AG04449 (cell line): ENCODE measurements at regions not wholly inside any gene's neighbourhood (a gene's known extent, or its start where the extent isn't known, plus 50 kb on each side); places are given as distances from the start of the nearest gene placed in this dataset.

Source experiments
- CTCF ChIA-PET: fragments of 350-600 bp; formaldehyde crosslinking; extraction: SDS; loops from one replicate; lab custom pipeline; 2021; ENCODE audit warnings: antibody characterized with exemption; lab: Yijun Ruan, JAX
- POLR2A ChIA-PET: fragments of 400-600, 350-600 bp; formaldehyde crosslinking; extraction: SDS; loops from one replicate; lab custom pipeline; 2020; ENCODE audit warnings: antibody characterized with exemption, inconsistent platforms; lab: Yijun Ruan, JAX
- DNase-seq: peaks from one replicate; pipeline ENCODE4 v3.0.0-alpha.2; 2010; ENCODE audit warnings: low read depth, low spot score
- H3K4me3 ChIP-seq: 2 replicates; pipeline ENCODE4 v1.5.1; 2011; ENCODE audit warnings: low read depth, mild to moderate bottlenecking, control low read depth, low read length
- TF ChIP-seq, protein P1 (sequence below): IDR thresholded peaks from one replicate; pipeline ENCODE4 v1.5.1; 2011; ENCODE audit warnings: mild to moderate bottlenecking, moderate library complexity, low read length, control low read depth, inconsistent platforms; ENCODE audit not compliant: insufficient read depth; ENCODE audit errors: missing control alignments

DNA sequence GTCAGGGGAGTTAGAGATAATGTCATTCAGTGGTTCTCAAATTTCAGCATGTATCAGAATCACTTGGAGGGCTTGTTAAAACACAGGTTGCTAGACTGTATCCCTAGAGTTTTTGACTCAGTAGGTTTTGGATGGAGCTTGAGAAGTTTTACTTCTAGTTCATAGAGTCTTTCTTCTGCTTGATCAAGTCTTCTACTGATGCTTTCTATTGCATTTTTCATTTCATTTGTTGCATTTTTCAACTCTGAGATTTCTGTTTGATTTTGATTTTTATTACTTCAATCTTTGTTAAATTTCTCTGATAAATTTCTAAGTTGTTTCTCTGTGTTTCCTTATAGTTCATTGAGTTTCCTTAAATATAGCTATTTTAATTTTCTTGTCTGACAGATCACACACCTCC is 361.4 kb downstream of the RAPGEF2 start:
- TF ChIP-seq, protein P1, sequence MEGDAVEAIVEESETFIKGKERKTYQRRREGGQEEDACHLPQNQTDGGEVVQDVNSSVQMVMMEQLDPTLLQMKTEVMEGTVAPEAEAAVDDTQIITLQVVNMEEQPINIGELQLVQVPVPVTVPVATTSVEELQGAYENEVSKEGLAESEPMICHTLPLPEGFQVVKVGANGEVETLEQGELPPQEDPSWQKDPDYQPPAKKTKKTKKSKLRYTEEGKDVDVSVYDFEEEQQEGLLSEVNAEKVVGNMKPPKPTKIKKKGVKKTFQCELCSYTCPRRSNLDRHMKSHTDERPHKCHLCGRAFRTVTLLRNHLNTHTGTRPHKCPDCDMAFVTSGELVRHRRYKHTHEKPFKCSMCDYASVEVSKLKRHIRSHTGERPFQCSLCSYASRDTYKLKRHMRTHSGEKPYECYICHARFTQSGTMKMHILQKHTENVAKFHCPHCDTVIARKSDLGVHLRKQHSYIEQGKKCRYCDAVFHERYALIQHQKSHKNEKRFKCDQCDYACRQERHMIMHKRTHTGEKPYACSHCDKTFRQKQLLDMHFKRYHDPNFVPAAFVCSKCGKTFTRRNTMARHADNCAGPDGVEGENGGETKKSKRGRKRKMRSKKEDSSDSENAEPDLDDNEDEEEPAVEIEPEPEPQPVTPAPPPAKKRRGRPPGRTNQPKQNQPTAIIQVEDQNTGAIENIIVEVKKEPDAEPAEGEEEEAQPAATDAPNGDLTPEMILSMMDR, result no peak
- H3K4me3 ChIP-seq, result no peak overlapping the region
- POLR2A ChIA-PET, result no interaction called here
- DNase-seq, result no peak
- CTCF ChIA-PET, result interaction anchor here (1.5 to 2.7 kb wide), 2 partner anchors 9 to 17 kb away, joined by 4 to 16 read pairs; no protein-coding TSS in a partner anchor

DNA sequence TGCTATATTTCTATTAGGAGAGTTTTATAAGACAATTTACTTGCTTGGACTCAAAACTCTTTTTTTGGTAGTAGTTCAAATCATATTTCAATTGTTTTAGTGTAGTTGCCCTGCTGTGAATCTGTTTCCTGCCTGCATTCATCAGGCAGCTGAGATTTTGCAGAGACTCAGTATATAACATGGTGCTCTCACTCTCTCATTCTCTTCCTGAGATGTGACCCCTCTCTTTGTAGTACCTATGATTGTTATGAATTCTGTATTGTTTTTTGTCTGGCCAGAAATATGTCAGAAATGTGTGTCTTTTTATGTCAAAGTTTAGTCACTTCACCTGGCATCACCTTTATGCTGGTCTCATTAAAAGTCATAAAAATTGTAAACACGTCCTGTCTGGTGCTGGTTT is 374.0 kb downstream of the RAPGEF2 start:
- ChIA-PET POLR2A (no interaction called here), CTCF (no interaction called here)
- no peak overlapping the region for H3K4me3 ChIP-seq
- TF ChIP-seq, protein P1, result no peak
- DNase-seq, result no peak

DNA sequence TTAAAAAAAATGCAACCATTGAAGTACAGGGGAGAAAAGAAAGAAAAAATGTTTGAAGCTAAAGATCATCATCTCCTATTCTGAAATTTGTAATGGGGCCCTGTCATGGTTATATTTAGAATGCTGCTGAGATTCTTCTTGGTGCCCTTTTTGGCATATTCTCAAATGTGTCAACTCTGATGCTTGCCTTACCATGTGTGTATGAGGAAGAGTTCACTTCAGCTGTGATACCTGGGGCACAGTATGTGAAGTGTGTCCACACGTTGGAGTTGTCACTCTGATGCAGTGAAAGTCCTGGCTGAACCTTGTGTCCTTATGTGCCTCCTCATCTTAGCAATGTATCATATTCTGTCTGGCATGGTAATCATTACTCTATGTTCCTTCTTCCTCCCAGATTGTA is 377.9 kb downstream of the RAPGEF2 start:
- ChIA-PET POLR2A (no interaction called here), CTCF (no interaction called here)
- TF ChIP-seq, protein P1, result no peak
- DNase-seq, result no peak
- no peak overlapping the region for H3K4me3 ChIP-seq

DNA sequence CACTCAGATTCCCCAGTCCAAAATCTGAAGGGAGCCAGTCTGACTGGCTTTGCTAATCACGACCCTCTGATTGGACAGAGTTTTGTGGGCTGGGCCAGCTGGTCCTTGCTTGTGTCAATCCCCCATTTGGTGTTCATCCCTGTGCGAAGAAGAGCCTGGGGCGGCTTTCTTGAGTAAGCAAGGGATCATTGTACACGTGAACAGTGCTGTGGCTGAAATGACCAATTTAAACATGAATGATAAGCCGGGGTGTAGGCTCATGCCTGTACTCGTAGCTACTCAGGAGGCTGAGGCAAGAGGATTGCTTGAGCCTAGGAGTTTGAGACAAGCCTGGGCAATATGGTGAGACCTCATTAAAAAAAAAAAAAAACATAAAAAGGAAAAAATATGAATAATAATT is 379.1 kb downstream of the RAPGEF2 start:
- no peak for DNase-seq
- POLR2A ChIA-PET, result no interaction called here
- CTCF ChIA-PET, result no interaction called here
- no peak overlapping the region for H3K4me3 ChIP-seq
- TF ChIP-seq, protein P1, result no peak

DNA sequence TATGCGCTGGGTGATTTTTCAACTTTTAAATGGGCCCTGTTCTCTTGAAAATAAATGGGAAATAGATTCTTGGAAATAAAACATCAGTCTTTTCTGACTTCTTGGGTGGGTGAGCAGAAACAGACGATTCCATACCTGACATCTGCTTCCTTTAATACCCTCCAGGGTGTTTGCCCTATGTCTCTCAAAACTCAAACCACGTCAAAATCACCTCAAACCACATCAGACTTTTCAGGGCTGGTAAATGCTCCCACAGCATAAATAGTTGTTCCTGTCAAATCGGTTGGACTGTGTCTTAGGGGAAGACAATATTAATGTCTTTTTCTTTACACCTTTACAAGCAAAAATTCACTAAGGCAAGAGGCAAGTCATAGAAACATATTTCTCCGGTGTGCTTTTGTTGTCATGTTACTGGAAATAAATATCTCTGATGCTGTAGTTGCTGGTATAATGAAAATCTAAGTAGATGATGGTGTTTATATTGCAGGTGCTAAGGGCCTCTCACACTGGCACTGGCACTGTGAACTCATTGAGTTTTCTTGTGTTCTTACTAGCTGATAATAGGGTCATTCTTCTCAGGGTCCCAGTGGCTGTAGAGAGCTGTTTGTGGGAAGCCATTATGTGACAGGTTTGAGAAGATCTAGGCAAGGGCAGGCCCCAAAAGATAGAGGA is 380.4 kb downstream of the RAPGEF2 start:
- H3K4me3 ChIP-seq, result no peak overlapping the region
- POLR2A ChIA-PET, result no interaction called here
- no peak for DNase-seq
- TF ChIP-seq, protein P1, result no peak
- CTCF ChIA-PET, result no interaction called here

DNA sequence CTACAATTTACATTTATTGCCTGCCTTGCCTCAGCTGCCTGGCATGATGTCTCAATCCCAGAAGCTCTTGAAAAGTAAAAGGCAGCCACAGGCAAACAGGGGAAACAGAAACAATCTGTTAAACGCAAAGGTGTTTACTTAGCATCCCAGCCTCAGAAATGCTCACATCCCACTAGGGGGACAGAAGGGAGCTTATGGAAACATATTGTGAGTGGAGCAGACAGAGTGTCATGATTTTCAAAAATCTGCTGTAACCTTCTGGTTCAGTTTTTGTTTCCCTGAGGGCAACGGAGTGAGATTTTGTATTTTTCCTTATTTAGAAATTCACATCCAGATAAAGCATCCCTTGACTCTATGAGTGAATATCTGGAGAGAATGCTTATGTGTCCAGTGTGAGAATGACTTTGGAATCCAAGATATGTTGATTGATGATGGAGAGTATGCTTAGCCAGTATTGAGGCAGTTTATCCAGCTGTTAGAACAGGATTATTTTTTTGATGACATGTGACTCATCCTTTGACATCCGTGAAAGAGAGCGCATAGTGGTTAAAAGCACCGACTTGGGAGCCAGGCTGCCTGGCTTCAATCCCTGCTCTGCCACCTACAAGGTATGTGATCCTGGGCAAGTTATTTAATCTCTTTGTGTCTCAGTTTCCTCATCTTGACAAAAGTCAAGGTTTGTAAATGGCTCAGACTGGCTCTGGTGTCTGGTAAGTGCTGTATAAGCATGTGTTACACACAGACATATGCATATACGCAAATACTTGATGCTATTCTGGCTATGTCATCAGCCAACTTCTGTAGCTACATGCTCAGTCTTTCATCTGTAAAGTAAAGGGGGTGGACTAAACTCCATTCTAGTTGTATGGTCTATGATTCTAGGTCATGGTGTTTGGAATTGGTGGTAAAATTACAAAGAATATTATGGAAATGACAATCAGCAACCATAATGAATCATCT is 381.2 kb downstream of the RAPGEF2 start:
- DNase-seq, result no peak
- no peak overlapping the region for H3K4me3 ChIP-seq
- POLR2A ChIA-PET, result no interaction called here
- TF ChIP-seq, protein P1, result no peak
- CTCF ChIA-PET, result no interaction called here
